NCI-H82 (cell line): ENCODE measurements at regions not wholly inside any gene's neighbourhood (a gene's known extent, or its start where the extent isn't known, plus 50 kb on each side); places are given as distances from the start of the nearest gene placed in this dataset.

Source experiments
- DNase-seq: peaks from one replicate; lab custom pipeline; 2025; lab: John Stamatoyannopoulos, UW

DNA sequence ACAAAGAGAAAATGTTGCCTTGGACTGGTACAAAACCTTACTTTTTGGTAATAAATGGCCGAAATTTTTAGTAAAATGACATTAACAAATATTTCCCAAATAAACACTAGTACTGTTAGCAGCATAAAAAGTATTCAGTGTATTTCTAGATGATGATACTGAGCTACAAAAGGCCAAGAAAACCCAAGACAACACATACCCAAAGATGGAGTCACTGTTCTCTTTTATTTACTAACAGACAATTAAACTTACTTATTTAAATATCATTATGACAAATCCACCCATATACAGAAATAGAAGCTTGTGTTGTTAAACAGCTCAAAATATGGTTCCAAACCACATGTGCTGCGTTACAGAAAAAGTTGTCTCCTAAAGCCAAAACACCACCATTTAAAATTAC, 239.9 kb downstream of the ZEB2 start:
- no peak for DNase-seq

- DNase-seq = no peak
Observed at GRCh38 chr2:144279165-144279564, 240.8 kb downstream of the ZEB2 start.

- DNase-seq = no peak
Observed at GRCh38 chr2:144277622-144278354, 242.1 kb downstream of the ZEB2 start.

DNA sequence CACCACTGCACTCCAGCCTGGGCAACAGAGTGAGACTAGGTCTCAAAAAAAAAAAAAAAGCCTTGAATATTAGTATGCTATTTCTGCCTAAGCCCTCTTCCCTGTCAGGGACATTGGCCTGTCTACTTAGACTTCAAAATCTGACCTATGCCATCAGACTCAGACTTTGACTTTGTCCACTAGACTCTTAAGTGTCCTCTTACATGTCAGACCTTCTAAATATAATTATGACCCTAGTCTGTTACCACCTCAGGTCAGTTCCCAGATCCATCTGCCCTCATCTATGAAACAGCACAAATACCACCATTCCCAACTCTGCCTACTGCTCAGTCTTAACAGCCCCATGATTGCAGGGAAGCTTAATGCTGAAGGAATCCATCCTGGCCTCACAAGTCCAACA, 244.6 kb downstream of the ZEB2 start:
- DNase-seq = no peak

DNA sequence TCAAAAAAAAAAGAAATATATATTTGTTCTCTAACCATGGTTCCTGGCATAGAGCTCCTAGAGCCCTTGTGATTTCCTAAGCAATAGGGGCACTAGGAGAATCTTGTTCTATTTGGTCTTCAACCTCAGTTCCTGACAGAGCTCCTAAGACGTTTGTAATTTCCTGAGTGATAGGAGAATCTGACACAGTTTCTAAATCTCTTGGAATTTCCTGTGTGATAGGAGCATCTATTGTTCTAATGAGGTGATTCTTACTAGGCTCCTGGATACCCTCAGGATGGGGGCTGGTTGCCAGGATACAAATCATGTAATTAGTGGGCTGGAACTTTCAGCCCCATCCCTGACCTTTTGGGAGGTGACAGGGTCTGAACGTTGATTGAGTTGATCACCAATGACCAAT, 245.8 kb downstream of the ZEB2 start:
- no peak for DNase-seq

DNA sequence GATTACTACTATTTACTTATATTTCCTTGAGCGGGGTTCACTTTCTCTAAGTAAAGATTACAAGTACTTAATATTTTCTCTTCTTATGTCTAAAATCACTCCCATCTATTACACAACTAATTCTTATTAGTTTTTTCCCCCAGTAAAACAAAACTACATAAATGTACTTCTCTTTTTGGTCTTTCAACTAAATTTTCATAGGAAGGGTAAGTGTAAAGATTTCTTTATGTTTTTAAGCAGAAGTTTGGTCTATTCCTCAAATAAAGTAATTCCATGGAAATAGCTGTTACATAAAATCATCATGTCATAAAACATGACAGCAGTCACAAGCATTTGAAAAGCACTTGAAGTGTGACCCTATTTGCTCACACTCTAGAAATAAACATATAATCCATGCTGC, 249.0 kb downstream of the ZEB2 start:
- no peak for DNase-seq

DNA sequence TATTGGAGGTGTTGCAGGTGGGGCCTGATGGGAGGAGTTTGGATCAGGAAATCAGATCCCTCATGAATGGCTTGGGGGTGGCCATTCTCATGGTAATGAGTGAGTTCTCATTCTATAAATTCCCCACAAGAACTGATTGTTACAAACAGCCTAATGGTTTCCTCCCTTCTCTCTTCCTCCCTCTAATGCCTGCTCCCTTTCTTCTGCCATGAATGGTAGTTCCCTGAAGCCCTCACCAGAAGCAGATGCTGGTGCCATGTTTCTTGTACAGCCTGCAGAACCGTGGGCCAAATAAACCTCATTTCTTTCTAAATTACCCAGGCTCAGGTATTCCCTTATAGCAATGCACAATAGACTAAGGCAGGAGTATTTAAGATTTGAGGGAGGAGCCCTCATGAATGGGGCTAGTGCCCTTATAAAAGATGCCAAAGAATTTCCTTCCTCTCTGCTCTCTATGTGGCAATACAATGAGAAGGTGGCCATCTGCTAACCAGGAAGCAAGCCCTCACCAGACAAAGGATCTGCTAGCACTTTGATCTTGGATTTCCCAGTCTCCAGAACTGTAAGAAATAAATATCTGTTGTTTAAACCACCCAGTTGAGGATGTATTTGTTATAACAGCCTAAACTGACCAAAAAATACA, 251.8 kb downstream of the ZEB2 start:
- DNase-seq = no peak

- no peak for DNase-seq
Observed at GRCh38 chr2:144267239-144267638, 252.7 kb downstream of the ZEB2 start.

DNA sequence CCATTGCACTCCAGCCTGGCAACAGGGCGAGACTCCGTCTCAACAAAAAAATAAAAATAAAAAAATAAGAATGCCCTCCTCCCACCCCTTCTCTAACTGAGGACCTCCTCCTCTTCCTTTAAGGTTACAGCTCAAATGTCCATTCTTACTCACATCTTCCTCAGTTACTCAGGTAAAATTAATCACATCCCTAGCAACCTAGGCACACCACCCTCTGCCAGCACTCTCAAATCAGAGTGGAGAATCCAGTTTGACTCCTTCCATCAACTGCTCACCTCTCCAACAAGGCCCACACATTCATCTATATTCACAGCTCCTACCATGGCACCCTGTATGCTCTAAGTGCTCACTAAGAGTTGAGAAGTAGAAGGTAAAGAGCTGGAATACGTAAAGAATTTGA, 254.3 kb downstream of the ZEB2 start:
- DNase-seq = no peak

DNA sequence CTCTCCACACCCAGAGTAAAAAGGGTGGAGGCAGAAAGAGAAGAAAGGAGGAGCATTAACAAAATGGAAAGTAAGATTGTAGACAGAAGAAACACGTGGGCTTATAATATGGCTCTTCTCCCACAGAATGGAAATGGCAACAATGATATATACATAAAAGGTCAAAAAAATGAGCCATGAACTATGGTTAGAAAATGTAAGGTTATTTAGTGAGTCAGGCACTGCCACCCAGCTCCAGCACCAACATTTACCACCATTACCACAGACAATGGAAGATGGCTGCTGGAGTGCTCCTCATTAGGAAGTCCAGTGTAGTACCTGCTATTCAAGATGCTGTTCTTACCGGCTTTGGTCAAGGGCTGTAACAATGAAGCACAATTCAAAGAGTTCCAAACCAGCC, 258.0 kb downstream of the ZEB2 start:
- DNase-seq = no peak

DNA sequence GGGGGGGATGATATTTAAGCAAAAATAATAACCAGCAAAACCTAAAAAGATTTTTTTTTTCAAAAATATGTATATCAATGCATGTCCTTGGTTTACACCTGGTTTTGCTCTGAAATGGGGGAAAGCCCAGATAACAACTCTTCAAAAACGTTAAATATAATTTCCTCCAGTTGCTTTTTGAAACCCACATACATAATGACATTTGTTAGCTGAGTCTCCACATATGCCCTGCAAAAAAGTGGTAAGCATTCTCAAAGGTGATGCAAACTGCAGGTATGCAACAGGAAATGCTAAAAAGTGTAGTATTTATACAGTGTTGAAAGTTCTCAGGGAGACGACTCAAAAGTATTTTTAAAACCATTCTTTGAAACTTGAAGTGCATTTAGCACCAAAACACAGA, 258.6 kb downstream of the ZEB2 start:
- DNase-seq = no peak

- no peak for DNase-seq
Observed at GRCh38 chr2:144259332-144259731, 260.6 kb downstream of the ZEB2 start.

GRCh38 chr2:144258154-144258553, 261.8 kb downstream of the ZEB2 start:
- no peak for DNase-seq

DNA sequence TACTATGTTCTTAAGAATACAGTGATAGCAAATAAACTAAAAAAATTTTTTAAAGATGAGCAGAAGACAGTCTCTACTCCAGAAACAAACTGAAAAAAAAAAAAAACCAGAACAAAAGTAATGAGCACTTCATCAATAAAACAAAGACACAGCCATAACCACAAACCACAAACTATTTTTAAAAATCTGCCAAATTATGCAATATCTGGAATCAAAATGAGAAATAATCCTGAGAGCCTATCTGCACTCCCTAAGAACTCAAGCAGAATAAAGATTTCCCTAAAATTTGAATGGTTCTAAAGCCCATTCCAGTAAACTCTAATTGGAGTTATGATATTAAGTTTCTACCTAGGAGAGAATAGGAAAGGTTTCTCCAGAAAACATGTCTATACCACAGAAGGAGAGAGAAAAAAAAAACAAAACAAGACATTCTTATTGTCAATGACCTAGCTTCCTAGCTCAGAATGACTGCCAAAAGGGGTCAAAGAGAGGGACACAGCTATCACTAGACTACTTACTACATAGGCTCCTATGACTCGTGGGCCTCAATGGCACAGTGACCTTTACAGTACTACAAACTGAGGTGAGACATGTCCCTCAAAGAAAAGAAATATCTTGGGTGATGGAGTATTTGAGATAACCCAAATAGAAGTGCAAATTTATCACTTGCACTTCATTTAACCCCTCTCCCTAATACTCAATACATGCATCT, 262.8 kb downstream of the ZEB2 start:
- no peak for DNase-seq

GRCh38 chr2:144254342-144255235, 265.3 kb downstream of the ZEB2 start:
- DNase-seq = no peak

- no peak for DNase-seq
Observed at GRCh38 chr2:144253743-144254142, 266.2 kb downstream of the ZEB2 start.

DNA sequence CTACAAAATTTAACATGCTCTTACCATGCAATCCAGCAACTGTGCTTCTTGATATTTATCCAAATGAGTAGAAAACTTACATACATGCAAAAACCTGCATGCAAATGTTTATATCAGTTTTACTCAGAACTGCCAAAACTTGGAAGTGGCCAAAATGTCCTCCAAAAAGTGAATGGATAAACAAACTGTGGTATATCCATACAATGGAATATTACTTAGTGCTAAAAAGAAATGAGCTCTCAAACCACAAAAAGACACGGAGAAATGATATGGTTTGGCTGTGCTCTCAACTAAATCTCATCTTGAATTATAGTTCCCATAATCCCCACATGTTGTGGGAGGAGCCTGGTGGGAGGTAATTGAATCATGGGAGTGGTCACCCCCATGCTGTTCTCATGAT, 267.2 kb downstream of the ZEB2 start:
- no peak for DNase-seq

DNA sequence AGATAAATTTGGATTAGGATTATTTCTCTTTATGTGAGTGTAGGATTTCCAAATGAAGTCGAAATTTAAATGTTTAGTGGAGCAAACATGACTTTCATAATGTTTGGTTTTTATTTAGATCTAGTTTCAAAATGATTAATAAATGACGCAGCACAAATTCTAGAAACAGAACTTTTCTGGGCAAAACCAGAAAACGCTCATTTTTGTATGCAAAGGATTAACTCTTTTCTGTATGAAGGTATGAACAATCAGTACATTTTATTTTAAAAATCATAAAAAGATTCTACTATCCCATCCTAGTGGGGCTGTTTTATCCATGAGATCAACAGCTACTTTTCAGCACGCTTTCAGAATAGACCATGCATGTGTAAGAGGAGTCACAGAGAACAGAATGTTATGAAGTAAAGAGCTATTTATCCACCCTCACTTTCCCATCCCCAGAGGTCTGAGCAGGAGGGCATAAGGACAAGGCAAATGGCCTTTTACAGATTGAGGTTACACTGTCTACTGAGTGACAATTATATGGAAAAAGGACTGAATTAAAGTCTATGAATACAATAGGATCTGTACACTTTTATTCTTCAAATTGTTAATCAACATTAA, 270.8 kb downstream of the ZEB2 start:
- DNase-seq = no peak

GRCh38 chr2:144248350-144249034, 271.4 kb downstream of the ZEB2 start:
- DNase-seq = no peak

DNA sequence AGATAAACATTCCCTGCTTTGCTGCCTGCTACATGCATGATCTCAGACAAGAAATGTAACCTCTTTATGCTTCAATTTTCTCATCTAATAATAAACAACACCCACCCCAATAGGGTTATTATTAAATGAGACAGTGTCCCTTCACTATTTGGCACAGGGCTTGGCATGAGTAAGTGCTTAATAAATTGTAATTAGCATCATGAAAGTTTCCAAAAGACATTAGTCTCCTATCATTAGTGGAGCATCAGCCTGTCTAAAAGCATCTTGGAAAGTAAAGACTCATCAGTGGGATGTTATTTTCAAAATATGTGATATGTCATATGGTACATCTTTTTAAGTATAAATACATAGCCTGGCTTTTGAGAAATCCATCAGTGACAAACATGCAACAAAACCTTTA, 275.0 kb downstream of the ZEB2 start:
- no peak for DNase-seq

GRCh38 chr2:144242311-144242710, 277.6 kb downstream of the ZEB2 start:
- peak; percentile 37 for DNase-seq
